Hypothalamus (tissue), 51 donors: ENCODE measurements at regions not wholly inside any gene's neighbourhood (a gene's known extent, or its start where the extent isn't known, plus 50 kb on each side); places are given as distances from the start of the nearest gene placed in this dataset.
"Not testable (repeated sequence)": the region's sequence is repeated elsewhere in the genome, so short reads cannot be mapped to it uniquely, and the experiment has no call there.

Experiments used
- DNase-seq, 51 donors: peaks; one replicate each; lab custom pipeline; 2025; lab: John Stamatoyannopoulos, UW

GRCh38 chr16:29297809-29298177, 108.7 kb downstream of the NPIPB11 start:
- not testable (repeated sequence) for DNase-seq

DNA sequence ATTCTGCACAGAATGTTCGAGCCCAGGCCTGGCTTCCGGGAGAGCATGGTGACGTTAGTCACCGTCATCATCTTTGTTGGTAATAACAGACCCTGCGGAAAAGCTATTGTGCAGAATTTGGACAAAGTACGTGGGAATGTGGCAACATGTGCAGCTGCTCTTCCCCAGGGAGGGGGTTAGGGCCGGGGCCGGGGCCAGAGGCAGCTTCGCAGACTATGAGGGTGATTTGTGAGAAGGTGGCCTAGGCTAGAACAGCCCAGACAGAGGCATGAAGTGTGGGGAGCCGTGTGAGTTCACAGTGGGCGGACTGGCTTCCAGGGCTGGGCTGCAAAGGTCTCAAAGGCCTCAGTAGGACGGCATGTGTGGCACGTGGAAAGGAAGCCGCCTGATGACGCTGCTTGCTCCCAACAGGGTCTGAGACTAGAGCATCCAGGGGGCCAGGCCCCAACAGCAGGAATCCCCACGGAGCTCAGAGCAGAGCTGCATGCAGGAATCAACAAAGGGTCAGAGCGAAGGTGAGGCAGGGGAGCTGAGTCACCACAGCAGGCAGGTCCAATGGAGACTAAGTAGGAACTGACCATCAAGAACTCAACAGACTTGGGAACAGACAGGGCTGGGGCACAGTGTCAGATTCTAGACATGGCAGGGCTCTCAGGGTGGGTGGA, 109.2 kb downstream of the NPIPB11 start:
- not testable (repeated sequence) for DNase-seq

DNA sequence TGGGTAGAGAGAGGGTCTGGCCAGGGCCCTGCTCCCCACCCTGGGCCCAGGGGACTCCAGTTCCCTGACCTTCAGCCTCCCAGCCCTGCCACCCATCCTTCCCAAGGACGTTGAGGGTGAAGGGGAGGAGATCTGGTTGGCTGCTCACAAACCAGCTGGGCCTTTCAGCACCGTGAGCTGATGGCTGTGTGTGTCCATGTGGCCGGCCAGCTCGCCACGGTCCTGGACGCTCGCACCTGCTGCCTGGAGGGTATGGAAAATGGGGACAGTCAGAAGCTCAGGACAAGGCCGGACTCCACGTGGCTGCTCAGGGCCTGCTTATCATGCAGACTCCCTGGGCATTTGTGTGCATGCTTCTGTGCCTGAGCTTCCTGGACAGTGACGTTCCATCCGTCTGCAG, 110.3 kb downstream of the NPIPB11 start:
- DNase-seq: not testable (repeated sequence)

- not testable (repeated sequence) for DNase-seq
Observed at GRCh38 chr16:29294951-29295795, 111.3 kb downstream of the NPIPB11 start.

DNA sequence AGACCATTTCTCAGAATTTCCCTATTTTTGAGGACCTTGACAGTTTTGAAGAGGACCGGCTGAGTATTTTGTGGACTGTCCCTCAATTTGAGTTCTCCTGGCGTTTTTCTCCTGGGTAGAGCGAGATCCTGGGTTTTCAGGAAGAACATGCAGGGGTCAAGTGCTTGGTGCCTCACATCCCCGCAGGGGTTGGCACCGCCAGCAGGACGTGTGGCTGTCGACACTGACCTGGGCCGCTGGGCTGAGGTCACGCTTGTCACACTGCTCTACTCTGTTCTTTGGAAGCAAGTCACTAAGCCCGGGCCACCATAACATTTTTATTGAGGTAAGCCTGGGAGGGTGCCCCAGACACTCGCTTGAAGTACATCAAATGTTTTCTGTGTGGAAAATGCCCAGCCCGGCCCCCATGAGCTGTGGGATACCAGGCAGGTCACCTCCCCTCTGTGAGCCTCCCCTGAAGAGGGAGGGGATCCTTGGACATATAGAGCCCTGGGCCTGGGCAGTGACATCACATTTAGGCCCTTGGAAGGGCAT, 112.0 kb downstream of the NPIPB11 start:
- DNase-seq: not testable (repeated sequence)

DNA sequence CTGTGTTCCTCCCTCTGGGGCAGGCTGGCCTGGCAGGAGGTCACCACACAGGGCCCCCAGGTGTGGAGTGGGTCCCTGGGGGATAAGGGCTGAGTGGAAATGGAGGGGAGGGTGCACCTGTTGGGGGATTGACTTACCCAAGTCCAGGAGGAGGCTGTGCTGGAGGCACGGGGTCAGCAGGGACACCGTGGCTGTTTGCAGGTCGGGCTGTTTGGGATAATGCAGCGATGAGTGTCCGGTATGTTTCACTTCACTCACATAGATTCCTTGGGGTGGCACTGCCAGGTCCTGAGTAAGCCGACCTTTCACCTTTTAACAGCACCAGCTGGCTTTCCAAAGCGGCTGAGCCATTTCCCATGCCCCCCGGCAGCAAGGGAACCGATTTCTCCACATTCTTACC, 113.0 kb downstream of the NPIPB11 start:
- DNase-seq: not testable (repeated sequence)

DNA sequence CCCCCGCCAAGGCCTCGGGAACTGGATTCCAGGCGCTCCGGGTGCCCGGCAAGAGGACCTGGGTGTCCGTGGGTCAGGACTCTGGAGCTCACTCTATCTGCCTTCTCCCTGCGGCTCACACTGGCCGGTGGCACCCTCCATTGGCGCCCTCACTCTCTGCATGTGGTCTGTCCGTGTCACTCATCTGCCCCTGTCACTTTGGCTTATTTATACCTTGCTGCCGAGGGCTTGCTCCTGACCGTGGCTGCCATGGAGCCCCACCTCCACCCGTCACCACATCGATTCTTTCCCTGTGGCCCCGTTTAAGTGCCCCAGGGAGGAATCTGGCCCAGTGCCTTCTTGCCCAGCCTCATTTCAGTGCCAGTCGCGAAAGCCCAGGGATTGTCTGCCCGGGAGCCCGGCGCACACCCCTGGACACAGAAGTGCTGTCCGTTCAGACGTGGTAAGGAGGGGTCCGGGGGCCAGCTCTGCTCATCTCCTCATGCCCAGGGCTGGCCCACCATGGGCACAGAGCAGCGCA, 113.5 kb downstream of the NPIPB11 start:
- peak in 4 of 51 donors; percentile 13 to 27 (median 16) for DNase-seq

GRCh38 chr16:29291329-29292271, 114.9 kb downstream of the NPIPB11 start:
- not testable (repeated sequence) for DNase-seq

DNA sequence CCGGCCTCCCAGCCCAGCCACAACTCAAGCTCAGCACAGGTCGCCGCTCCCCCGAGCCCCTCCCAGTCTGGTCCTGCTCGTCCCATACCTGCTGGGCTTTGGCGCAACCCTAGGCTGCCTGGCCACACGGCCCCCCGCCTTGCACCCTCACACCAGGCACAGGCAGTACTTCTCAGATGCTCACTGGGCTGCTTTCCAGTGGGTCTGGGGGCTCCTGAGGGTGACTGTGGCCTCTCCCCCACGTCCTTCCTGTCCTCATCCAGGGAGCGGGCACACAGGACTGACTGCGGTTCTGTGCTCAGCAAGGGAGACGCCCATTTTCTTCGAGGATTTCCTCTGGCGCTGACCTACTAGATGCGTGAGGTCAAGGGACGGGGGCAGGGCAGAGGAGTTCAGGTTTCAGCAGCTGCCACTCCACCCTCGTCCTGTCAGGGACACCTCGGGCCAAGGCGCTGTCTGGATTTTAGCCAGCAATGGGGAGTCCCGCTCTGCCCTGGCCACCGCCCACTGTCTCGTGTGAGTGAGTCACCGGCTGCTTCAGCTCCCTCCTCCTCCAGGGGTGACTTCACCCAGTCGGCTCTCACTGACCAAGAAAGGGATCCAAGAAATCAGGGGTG, 115.8 kb downstream of the NPIPB11 start:
- peak in 28 of 51 donors; percentile 7 to 82 (median 38) for DNase-seq

DNA sequence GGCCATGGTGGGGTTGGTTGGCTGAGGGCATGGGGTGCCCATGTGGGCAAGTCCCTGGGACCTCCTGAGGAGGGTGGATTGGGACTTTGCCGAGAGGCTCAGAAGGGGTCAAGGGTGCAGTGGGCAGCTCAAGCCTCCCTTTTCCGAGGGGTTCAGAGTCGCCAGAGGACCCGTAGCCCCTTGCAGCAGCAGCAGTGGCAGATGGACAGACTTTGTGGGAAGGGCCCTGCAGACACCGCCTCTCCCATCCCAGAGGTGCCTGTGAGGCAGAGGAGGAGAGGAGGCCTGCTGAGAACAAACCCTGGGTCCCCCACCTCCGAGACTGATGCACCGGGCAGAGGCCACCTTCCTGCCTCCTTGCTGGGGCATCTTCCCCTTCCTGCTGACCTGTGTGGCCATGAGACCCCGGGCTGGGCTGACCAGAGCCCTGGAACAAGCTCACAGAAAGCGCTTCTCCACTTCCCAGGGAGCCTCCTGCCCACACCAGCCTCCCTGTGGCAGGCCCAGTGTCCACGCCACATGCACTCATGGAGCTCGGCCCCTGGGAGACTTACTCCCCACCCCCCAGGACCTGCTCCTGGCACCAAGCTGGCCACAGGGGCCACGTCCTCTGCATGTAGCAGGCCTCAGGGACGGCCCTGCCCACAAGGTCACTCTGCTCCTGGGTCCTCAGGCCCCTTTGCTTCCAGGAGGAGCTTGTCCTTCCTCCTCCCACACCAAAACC, 116.8 kb downstream of the NPIPB11 start:
- DNase-seq: not testable (repeated sequence)

GRCh38 chr16:29288711-29289474, 117.6 kb downstream of the NPIPB11 start:
- DNase-seq: not testable (repeated sequence)

- not testable (repeated sequence) for DNase-seq
Observed at GRCh38 chr16:29287871-29288535, 118.5 kb downstream of the NPIPB11 start.

DNA sequence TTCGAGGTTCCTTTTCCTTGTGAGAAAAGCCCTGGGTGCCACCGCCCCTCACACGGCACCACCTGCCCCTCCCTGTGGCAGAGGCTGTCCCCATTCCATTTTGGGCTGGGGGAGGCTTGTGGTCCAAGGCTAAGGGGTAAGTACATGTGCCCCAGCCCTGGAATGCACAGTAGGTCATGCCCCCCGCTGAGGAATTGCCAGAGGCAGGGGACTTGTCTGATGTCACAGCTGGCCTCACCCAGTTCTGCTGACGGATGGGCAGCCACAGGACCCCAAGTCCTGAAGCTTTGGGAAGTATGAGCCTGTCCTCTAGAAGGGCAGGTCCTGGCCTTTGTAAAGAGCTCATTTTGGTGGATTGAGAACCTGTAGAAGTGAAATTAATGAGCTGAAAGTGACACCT, 119.3 kb downstream of the NPIPB11 start:
- not testable (repeated sequence) for DNase-seq

- not testable (repeated sequence) for DNase-seq
Observed at GRCh38 chr16:29286796-29287195, 119.7 kb downstream of the NPIPB11 start.

DNA sequence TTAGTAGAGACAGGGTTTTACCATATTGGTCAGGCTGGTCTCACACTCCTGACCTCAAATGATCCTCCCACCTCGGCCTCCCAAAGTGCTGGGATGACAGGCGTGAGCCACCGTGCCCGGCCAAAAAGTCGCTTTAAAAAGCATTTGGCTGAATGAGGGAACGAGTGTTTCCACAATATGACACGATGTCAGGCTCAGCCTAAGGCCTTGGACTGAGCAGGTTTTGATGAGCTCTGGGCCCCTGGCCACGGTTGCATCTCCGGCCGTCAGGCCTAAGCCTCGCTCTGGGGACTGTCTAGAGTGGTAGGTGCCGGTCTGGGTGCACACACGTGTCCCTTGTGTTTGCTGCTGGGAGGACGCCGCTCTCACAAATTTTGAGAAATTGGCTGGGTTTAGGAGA, 120.3 kb downstream of the NPIPB11 start:
- DNase-seq: not testable (repeated sequence)

DNA sequence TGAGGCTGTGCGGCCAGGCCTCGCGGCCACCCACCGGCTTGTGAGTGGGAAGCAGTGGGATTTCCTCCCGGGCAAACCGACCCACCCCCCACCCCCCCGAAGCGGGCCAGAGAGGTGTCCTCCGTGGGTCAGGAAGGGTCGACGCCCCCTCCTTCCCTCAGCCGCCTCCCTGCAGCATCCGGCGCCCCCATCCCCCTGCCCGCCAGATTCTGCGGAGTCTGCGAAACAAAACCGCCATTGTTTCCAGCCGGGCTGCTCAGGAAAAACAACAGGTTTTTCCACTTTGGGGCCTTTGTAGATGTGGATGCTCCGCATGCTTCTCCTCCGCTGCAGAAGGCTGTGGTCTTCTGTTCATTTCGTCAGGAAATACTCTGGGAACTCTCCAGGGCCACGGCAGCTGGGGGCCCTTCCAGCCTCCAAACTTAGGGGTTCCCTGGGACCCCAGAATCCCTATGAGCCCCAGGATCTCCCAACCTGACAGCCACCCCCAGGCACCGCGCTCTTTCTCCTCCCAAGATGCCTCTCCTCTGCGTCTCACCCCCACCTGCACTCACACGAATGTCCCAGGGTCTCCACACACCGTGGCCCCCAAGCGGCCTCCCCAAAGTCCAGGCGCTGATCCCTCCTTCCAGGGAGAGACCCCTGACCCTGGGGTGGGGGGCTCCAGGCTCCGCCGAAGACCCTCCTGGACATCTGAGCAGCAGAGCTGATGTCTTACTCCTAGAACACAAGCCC, 121.2 kb downstream of the NPIPB11 start:
- peak in 5 of 51 donors; percentile 8 to 44 (median 26) for DNase-seq

DNA sequence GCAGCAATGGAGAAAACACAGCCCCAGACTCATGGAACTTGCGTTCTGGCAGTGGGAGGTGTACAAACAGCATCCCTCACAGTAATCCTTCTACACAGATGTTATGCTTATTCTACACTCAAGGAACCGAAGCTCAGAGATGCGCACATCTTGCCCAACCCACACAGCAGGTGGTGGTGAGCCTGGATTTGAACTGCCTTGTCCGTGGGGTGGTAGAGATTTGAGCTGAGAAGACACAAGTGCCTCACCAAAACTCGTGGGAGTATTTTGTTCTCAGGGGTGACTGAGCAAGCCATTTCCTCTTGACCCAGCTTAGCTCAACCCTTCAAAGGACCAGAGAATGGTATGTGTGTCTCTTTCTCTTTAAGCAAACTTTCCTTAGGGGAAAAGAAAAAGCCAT, 121.8 kb downstream of the NPIPB11 start:
- DNase-seq: not testable (repeated sequence)
